HCT116 (cell line): ENCODE measurements at regions not wholly inside any gene's neighbourhood (a gene's known extent, or its start where the extent isn't known, plus 50 kb on each side); places are given as distances from the start of the nearest gene placed in this dataset.

Experiments
- ATAC-seq: fragments of 200-7000 bp; cut with Tn5 transposase; 2 replicates; pipeline ENCODE4 v1.9.1; 2020; ENCODE audit warnings: mild to moderate bottlenecking, moderate library complexity
- BruUV-seq: library from RNA; stranded (reverse); fragments of 400-500 nt; replicated peaks from 2 replicates; lab custom pipeline; 2021; lab: Mats Ljungman, UMichigan
- CTCF ChIA-PET: fragments of 300-600 bp; sonication (Branson Sonifier 250); formaldehyde crosslinking; loops from one replicate; lab custom pipeline; 2021; ENCODE audit warnings: antibody characterized with exemption; lab: Charles Lee
- POLR2A ChIA-PET: fragments of 300-600, 350-600 bp; sonication (Branson Sonifier 250); formaldehyde crosslinking; loops from one replicate; lab custom pipeline; 2021; ENCODE audit warnings: antibody characterized with exemption; lab: Charles Lee
- RAD21 ChIA-PET, 2 experiments: fragments of 300-600 bp; sonication (Branson Sonifier 250); formaldehyde crosslinking; loops; one replicate each; lab custom pipeline; 2023; ENCODE audit warnings: low total read pairs in 2 of 2; ENCODE audit not compliant: uncharacterized antibody in 2 of 2, unreplicated experiment in 2 of 2, low non-redundant PET in 1 of 2; lab: Charles Lee
- DNase-seq: peaks from one replicate; pipeline ENCODE4 v3.0.0-alpha.2; 2010; ENCODE audit warnings: low read depth, low spot score
- H2AFZ ChIP-seq: fragments of 200-600 bp; shearing (Covaris generic), sonication (generic); 2 replicates; pipeline ENCODE4 v1.6.1; 2017; ENCODE audit warnings: low read depth, mixed run types, mixed read lengths, antibody characterized with exemption, low read length; ENCODE audit not compliant: poor library complexity, severe bottlenecking
- H3K27ac ChIP-seq: 2 replicates; pipeline ENCODE4 v1.5.1; 2012; ENCODE audit warnings: low read depth, low read length
- H3K27me3 ChIP-seq: fragments of 200-600 bp; sonication (generic); 2 replicates; pipeline ENCODE4 v1.6.1; 2016; ENCODE audit warnings: mixed run types, low read length, mixed read lengths; ENCODE audit not compliant: insufficient read depth
- H3K36me3 ChIP-seq, 2 experiments: fragments of 200-500 bp in 1 of 2; fragments of 200-600 bp in 1 of 2; sonication (Bioruptor generic) in 1 of 2; sonication (generic) in 1 of 2; 2 replicates each; pipeline versions ENCODE4 v1.5.1 to v1.6.1; 2014 to 2016; ENCODE audit warnings: low read length in 2 of 2, inconsistent platforms in 1 of 2, mixed read lengths in 1 of 2, mixed run types in 1 of 2; ENCODE audit not compliant: insufficient read depth in 2 of 2, control insufficient read depth in 1 of 2
- H3K4me1 ChIP-seq, 2 experiments: fragments of 200-600 bp in 1 of 2; sonication (generic) in 1 of 2; 2 replicates each; pipeline versions ENCODE4 v1.5.1 to v1.6.1; 2012 to 2017; ENCODE audit warnings: low read length in 2 of 2, inconsistent platforms in 1 of 2, mild to moderate bottlenecking in 1 of 2, mixed read lengths in 1 of 2, mixed run types in 1 of 2, moderate library complexity in 1 of 2; ENCODE audit not compliant: insufficient read depth in 2 of 2, control insufficient read depth in 1 of 2
- H3K4me2 ChIP-seq: fragments of 200-600 bp; sonication (generic); 2 replicates; pipeline ENCODE4 v1.6.1; 2017; ENCODE audit warnings: mixed run types, low read length, mixed read lengths
- H3K4me3 ChIP-seq, 2 experiments: fragments of 200-600 bp in 1 of 2; sonication (generic) in 1 of 2; replicated peaks in 1 of 2; 2 replicates each; pipeline ENCODE4 v1.5.1; 2011 to 2016; ENCODE audit warnings: low read length in 2 of 2, control low read depth in 1 of 2, low read depth in 1 of 2, mild to moderate bottlenecking in 1 of 2, mixed read lengths in 1 of 2, mixed run types in 1 of 2
- H3K79me2 ChIP-seq: fragments of 200-600 bp; sonication (generic); 2 replicates; pipeline ENCODE4 v1.6.1; 2017; ENCODE audit warnings: mild to moderate bottlenecking, mixed run types, low read length, moderate library complexity, mixed read lengths; ENCODE audit not compliant: insufficient read depth
- H3K9ac ChIP-seq: fragments of 200-600 bp; sonication (generic); 2 replicates; pipeline ENCODE4 v1.6.1; 2016; ENCODE audit warnings: low read length, mixed read lengths
- H3K9me2 ChIP-seq: fragments of 200-600 bp; sonication (generic), shearing (Covaris generic); 2 replicates; pipeline ENCODE4 v1.6.1; 2017; ENCODE audit warnings: mixed run types, mild to moderate bottlenecking, moderate library complexity; ENCODE audit not compliant: insufficient read depth
- H3K9me3 ChIP-seq, 2 experiments: fragments of 200-500 bp in 1 of 2; fragments of 200-600 bp in 1 of 2; sonication (Bioruptor generic) in 1 of 2; sonication (generic) in 1 of 2; 2 replicates each; pipeline ENCODE4 v1.6.1; 2014 to 2017; ENCODE audit warnings: low read length in 2 of 2, mixed read lengths in 2 of 2, inconsistent platforms in 1 of 2, low read depth in 1 of 2, mild to moderate bottlenecking in 1 of 2, mixed run types in 1 of 2, moderate library complexity in 1 of 2; ENCODE audit not compliant: control insufficient read depth in 1 of 2, insufficient read depth in 1 of 2
- H4K20me1 ChIP-seq: fragments of 200-600 bp; sonication (generic), shearing (Covaris generic); 2 replicates; pipeline ENCODE4 v1.6.1; 2017; ENCODE audit warnings: mixed run types, mild to moderate bottlenecking, moderate library complexity; ENCODE audit not compliant: insufficient read depth
- CEBPB ChIP-seq: IDR thresholded peaks from 2 replicates; pipeline ENCODE4 v1.6.1; 2012; ENCODE audit warnings: low read depth
- EZH2phosphoT487 ChIP-seq: fragments of 200-600 bp; IDR thresholded peaks from 2 replicates; pipeline ENCODE4 v1.6.1; 2018; ENCODE audit warnings: antibody characterized with exemption, borderline replicate concordance
- JUND ChIP-seq: IDR thresholded peaks from 2 replicates; pipeline ENCODE4 v1.6.1; 2012
- POLR2A ChIP-seq: IDR thresholded peaks from 2 replicates; pipeline ENCODE4 v1.7.0; 2011; ENCODE audit warnings: borderline replicate concordance; ENCODE audit not compliant: insufficient read depth, insufficient read length; ENCODE audit errors: extremely low read depth
- POLR2AphosphoS5 ChIP-seq: IDR thresholded peaks from 2 replicates; pipeline ENCODE4 v1.6.1; 2011; ENCODE audit warnings: mild to moderate bottlenecking, low read depth, low read length, moderate library complexity
- ZNF274 ChIP-seq: fragments of 200-500 bp; sonication (Bioruptor generic); IDR thresholded peaks from 2 replicates; pipeline ENCODE4 v1.6.1; 2014; ENCODE audit warnings: mild to moderate bottlenecking, low read depth, low read length, inconsistent platforms
- intact Hi-C: fragments of 100-400 bp; cut with micrococcal nuclease; formaldehyde crosslinking; loops from 2 replicates; pipeline ENCODE4 v1.10.0; 2022
- TF ChIP-seq, protein P1 (sequence below): IDR thresholded peaks from 2 replicates; pipeline ENCODE4 v1.6.1; 2012
- TF ChIP-seq, protein P2 (sequence below): IDR thresholded peaks from 2 replicates; pipeline ENCODE4 v1.6.1; 2012
- TF ChIP-seq, protein P3 (sequence below): IDR thresholded peaks from 2 replicates; pipeline ENCODE4 v1.6.1; 2011; ENCODE audit warnings: mild to moderate bottlenecking, low read length, moderate library complexity; ENCODE audit not compliant: insufficient replicate concordance; ENCODE audit errors: extremely low read depth

DNA sequence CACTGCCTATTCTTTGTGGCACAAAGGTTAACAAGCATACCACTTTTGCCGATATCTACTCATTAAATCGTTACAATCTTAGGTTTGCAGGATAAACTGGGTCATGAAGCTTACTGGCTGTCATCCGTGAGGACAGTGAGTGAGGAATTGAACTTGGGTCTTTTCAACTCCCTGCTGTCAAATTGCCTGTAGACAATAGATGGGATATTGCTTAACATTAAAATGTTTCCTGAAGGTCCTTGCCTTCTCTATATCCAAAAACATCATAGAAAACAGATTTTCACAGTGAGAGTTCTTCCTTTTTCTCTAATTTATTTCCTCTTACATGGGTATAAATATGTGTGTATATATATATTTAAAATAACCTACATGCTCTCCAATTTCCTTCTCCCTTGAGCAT, 257.8 kb downstream of the LMO4 start (continued):
- TF ChIP-seq, protein P1, sequence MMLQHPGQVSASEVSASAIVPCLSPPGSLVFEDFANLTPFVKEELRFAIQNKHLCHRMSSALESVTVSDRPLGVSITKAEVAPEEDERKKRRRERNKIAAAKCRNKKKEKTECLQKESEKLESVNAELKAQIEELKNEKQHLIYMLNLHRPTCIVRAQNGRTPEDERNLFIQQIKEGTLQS, result no peak
- TF ChIP-seq EZH2phosphoT487 (no peak), CEBPB (no peak)
- TF ChIP-seq, protein P2, sequence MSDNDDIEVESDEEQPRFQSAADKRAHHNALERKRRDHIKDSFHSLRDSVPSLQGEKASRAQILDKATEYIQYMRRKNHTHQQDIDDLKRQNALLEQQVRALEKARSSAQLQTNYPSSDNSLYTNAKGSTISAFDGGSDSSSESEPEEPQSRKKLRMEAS, result no peak
- TF ChIP-seq, protein P3, sequence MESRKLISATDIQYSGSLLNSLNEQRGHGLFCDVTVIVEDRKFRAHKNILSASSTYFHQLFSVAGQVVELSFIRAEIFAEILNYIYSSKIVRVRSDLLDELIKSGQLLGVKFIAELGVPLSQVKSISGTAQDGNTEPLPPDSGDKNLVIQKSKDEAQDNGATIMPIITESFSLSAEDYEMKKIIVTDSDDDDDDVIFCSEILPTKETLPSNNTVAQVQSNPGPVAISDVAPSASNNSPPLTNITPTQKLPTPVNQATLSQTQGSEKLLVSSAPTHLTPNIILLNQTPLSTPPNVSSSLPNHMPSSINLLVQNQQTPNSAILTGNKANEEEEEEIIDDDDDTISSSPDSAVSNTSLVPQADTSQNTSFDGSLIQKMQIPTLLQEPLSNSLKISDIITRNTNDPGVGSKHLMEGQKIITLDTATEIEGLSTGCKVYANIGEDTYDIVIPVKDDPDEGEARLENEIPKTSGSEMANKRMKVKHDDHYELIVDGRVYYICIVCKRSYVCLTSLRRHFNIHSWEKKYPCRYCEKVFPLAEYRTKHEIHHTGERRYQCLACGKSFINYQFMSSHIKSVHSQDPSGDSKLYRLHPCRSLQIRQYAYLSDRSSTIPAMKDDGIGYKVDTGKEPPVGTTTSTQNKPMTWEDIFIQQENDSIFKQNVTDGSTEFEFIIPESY, result no peak

DNA sequence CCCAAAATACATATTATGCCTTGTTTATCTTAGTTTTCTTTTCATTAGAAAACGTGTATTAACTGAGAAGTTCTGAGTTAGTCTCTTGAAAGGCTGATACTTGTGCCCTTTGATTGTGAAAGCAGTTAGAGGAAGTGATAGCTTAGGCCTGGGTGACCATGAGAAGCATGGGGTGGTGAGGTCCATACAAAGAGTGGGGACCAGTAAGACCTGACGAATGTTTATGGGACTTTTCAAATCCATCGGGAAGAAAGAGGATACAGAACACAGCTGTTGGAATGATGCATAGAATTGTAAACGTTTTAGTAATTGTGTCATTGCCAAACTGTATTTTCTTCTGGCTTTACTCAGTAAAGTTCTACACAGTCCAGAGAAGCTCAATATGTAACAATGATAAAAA, 259.8 kb downstream of the LMO4 start:
- RAD21 ChIA-PET, result no interaction called here
- no peak overlapping the region for H3K27ac ChIP-seq
- H3K79me2 ChIP-seq, result no peaks in the 10 kb centered on the region
- H3K4me1 ChIP-seq, result no peaks in the 10 kb centered on the region
- no peaks in the 10 kb centered on the region for H3K9me2 ChIP-seq
- H3K27me3 ChIP-seq, result no peaks in the 10 kb centered on the region
- DNase-seq (no peak), ATAC-seq (no peak)
- H3K36me3 ChIP-seq, result no peaks in the 10 kb centered on the region
- H3K9me3 ChIP-seq, result no peaks in the 10 kb centered on the region
- no TSS peak for BruUV-seq
- intact Hi-C loops, result no loop called here
- H3K4me3 ChIP-seq, result no peak overlapping the region
- no peak overlapping the region for H3K4me2 ChIP-seq
- no peak overlapping the region for H2AFZ ChIP-seq
- H4K20me1 ChIP-seq, result no peaks in the 10 kb centered on the region
- TF ChIP-seq POLR2A, result no peak
- no peak for TF ChIP-seq ZNF274
- TF ChIP-seq, protein P2, result no peak
- no peak for TF ChIP-seq POLR2AphosphoS5
- no peak for TF ChIP-seq JUND
- POLR2A ChIA-PET, result no interaction called here
- H3K9ac ChIP-seq, result no peak overlapping the region
- CTCF ChIA-PET, result no interaction called here
